Activated T-cell treated with anti-CD3 and anti-CD28 coated beads for 4 hours (primary cell): ENCODE measurements at regions not wholly inside any gene's neighbourhood (a gene's known extent, or its start where the extent isn't known, plus 50 kb on each side); places are given as distances from the start of the nearest gene placed in this dataset.
A peak's percentile ranks its signal among the peaks of the same experiment; 100 is the strongest.

Source experiments
- DNase-seq: peaks from one replicate; pipeline ENCODE4 v3.0.0-alpha.2; 2020

DNA sequence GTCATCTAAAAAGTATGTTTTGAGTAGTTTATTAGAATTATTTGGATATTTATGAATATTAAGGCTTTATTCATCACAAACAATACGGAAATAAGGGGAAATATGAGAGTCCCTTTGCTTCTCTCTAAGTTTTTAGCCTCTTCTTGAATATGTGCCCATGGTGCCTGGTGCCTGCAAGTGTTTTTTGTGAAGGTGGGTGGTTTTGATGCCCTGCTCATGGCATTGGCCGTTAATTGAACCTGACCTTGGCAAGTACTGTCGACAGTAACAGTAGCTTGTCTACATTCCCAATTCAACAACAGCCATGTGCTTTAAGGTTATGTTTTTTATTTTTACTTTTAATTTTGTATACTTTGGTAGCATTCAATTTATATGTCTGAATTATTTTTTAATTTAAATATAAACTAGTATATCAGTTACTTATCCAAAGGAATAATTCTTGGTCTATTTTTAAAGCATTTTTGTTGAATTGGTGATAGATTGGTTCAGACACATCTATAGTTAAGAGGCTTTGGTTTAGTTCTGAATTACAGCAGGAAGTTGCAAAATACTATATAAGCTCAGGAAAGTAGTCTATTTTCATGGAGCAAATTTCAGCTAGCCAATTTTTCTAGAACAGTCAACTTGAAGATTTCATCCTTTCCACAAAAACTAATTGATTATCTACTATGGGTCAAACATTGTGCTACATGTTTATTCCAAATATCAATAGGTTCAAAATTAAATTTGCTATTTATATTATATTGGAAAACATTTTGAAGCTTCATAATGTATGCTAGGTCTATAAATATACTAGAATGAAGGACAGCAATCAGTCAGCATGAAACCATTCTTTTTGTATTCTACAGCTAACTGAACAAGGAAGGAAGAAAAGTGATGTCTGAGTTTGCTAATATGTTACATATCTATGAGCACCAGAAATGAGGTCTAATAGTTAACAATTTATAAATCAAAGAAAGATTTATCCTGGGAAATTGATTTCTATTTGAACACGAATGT, 184.4 kb downstream of the MRPL39 start:
- no peak for DNase-seq

DNA sequence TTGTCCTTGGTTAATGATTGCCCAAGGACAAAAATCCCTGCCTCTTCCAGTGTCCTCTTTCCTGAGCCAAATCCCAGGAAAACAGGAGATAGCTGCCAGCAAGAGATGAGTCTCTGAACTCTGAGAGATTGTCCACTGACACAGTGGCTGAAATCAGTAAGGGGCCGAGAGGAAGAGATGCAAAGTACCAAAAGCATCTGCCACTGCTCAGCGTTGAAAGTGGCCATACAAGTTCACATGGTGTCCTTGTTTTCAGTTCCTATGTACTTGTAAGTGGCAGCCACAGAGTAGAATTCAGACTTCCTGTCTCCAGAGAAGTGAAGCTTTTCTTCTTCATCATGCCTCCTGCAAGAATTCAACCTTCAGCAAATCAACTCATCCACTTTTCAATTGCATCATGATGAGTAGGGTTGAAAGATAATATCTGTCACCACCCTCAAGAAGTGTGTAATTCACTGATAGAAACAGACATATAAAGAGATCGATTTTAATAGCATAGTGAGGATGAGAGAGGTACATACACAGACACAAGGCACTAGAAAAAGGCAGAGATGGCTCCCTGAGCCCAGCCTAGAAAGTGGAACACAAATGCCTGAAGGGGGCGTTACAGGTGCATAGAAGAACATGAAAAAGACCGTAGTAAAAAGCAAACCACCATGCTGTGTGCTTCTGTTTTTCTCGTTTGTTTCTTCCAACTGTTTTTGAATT, 185.8 kb downstream of the MRPL39 start:
- peak; percentile 56 for DNase-seq

DNA sequence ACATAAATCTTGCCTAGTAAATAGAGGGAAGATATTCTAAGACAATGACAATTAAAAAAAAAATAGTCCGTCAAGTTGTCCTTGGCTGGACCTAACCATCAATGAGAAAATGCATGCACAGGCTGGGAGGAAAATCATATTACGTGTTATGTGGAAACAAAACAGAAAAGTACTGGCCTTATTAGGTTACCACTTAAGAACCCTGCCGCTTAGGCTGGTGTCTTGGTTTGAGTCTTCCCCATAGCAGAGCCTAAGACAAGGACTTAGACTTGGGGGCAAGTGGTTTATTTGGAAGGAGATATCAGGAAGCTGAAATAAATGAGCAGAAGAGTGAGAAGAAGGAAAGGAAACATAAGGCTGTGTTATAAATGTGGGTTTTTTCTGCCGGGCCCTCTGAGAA, 186.4 kb downstream of the MRPL39 start:
- no peak for DNase-seq

DNA sequence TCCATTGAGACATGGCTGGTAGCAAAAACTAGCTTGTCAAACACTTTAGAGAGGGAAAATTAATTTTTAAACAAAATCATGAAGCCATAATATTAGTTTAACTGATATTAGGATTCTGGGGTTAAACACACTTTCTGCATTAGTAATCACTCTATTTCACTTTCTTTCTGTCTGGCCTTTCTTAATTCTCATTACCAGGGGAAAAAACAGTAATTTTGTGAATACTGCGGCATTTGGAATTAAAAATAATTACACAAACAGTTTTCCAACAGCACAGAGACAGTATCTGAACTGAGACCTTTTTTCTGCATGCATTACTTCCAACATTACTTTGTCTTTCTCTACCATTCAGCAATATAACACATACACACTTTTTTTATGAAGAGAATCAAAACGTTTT, 190.6 kb downstream of the MRPL39 start:
- no peak for DNase-seq

DNA sequence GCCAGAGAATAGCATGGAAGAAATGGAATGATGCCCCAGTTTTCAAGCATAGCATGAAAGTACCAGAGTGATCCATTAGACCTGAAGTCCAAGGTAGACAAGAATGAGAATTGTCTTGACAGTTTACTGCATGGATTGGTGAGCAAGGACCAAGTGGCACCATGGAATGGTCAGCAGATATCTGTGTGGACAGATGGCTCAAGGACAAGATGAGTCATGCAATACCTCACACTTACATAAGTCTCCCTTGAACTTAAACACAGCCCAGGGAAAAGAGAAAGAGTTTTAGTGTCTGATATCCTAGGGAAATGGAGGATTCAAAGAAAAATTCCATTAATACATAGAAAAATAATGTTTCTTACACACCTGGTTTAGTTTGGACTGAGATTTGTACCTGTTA, 195.2 kb downstream of the MRPL39 start:
- DNase-seq, result no peak

DNA sequence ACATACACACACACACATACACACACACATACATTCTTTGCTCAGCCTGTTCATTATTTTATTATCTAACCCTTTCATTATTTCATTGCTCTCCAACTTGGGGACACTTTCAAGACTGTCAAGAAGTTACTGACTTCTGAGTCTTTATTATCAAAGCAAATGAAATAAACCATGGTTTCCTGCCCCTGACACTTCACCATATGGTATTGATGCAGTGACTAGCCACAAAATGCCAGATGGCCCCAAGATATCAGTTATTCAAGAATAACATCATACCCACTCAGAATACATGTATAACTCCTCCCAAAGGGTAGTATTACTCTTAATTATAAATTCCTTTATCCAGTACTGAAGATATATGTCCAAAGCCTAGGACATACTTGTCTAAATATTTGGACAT, 197.3 kb downstream of the MRPL39 start:
- no peak for DNase-seq

DNA sequence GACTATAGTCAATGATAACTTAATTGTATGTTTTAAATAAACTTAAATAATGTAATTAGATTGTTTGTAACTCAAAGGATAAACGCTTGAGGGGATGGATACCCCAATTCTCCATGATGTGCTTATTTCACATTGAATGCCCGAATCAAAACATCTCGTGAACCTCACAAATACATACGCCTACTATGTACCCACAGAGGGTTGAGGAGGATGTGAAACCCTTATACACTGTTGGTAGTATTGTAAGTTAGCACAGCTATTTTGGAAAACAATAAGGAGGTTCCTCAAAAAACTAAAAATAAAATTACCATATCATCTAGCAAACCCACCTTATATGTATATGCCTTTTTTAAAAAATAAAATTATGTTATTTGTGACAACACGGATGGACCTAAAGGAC, 198.6 kb downstream of the MRPL39 start:
- DNase-seq, result no peak

DNA sequence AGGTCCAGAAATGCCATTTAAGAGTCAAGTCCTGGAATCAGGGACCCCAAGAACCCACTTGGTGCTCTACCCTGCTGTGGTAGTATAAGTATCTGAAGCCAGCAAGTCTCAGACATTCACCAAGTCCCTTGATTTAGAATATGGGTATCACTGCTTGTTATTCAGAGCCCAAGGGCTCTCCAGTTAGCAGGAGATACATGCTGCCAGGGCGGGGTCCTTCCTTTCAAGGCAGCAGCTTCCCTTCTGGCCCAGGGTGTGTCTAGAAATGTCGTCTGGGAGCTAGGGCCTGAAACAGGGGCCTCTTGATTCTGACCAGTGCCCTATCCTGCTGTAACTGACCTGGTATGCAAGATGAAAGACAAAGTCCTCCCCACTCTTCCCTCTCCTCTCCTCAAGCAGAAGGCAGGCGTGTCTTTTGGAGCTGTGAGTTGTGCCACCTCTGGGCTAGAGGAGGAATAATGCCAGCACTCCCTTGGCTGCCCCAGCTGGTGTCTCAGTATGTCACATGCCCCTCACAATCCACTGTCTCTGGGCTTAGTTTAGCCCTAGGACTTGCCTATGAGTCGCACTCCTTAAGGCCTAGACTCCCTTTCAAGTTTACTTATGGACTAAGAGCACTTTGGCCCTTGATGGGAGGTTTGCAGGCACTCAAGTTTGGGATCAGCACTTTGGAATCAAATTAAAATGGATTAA, 200.2 kb downstream of the MRPL39 start:
- no peak for DNase-seq

DNA sequence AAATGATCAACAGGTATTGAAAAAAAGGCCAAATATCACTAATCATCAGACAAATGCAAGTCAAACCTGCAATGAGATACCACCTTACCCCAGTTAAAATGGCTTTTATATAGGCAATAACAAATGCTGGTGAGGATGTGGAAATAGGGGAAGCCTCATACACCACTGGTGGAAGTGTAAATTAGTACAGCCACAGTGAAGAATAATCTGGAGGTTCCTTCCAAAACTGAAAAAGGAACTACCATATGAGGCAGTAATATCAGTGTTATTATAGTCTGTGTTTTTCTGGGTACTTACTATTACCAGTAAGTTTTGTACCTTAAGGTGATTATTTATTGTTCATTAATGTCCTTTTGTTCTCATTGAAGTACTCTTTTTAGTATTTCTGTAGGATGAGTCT, 201.3 kb downstream of the MRPL39 start:
- DNase-seq, result no peak

DNA sequence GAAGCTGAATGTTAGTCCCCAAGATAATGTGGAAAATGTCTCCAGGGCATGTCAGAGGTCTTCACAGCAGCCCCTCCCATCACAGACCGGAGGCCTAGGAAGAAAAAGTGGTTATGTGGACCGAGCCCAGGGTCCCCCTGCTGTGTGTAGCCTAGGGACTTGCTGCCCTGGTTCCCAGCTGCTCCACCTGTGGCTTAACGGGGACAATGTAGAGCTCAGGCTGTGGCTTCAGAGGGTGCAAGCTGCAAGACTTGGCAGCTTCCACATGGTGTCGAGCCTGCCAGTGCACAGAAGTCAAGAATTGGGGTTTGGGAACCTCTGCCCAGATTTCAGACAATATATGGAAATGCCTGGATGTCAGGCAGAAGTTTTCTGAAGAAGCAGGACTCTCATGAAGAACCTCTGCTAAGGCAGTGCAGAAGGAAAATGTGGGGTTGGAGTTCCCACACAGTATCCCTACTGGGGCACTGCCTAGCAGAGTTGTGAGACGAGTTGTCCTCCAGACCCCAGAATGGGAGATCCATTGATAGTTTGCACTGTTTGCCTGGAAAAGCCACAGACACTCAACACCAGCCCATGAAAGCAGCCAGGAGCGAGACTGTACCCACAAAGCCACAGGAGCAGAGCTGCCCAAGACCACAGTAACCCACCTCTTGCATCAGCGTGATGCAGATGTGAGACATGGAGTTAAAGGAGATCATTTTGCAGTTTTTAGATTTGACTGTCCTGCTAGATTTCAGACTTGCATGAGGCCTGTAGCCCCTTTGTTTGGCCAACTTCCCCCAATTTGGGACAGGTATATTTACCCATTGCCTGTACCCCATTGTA, 204.9 kb downstream of the MRPL39 start:
- DNase-seq, result no peak

DNA sequence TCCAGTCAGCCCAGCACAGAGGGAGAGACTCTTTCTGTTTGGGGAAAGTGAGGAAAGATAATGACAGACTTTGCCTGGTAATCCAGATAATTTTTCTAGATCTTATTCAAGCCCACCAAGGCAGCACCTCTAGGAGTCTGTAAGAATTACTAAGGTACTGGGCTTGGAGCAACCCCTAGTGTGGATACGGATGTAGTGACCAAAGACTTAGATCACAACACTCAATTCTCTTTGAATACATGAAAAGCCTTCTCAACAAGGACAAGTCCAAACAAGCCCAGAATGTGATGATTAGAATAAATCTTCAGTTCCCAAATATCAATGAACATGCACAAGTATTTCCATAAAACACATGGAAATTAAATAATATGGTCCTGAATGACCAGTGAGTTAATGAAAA, 206.9 kb downstream of the MRPL39 start:
- no peak for DNase-seq

DNA sequence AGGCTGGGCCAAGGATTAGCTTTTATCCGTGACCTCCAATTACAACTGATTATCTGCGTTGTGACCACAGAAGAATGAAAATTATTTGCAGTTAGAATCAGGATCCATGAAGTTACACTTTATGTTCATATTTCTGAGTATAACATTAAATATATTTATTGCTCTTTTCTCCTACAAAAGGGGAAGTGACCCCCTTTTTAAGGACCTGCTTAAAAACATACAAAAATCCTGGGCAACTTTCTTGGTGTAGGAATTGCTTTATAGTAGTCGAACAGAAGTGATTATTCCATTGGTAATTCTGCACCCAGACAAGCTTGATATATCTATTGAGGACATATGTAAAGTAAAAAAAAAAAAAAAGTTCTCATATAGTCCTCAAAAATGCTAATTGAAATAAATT, 208.7 kb downstream of the MRPL39 start:
- DNase-seq, result no peak

DNA sequence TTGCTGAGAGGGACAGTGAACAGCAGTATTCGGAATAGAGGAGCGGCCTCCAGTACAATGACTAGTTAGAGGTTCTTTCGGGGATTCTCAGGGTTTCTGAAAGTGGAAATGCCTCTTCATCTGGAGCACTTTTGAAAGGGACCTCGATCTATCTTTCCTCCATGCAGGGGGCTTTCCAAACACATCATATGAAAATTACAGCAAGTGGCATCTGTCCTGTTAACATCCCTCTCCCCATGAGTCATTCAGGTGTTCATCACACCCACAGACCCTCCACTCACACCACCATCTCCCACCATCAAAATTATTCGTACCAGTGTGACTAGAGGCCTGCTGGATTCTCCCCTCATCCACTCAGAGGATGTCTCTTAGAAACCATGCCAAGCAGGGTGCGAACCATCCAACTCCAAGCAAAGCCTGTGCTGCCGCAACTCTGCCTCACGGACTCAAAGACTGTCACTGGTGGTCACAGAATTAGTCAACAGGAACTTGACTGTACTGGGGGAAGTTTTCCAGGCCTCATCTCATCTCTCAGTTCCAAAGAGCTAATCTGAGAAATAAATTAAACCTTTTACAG, 211.1 kb downstream of the MRPL39 start:
- DNase-seq, result peak; percentile 6

DNA sequence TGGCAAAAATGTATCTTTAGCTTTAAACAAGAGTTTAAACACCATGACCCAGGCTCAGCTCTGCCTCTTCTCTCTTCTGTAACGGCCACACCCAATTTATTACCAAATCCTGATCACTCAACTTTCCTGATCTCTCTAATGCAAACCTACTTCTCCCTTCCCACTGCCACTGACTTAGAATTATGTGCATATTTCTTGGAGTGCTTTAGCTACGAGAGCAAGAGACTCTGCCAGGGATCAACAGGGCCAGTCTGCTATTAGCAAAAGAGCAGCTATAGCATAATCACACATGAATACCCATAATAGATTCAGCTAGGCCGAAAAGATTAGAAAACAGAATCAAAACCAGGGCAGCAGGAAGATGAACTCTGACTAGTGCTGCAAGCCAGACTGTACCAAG, 215.5 kb downstream of the MRPL39 start:
- DNase-seq, result no peak

DNA sequence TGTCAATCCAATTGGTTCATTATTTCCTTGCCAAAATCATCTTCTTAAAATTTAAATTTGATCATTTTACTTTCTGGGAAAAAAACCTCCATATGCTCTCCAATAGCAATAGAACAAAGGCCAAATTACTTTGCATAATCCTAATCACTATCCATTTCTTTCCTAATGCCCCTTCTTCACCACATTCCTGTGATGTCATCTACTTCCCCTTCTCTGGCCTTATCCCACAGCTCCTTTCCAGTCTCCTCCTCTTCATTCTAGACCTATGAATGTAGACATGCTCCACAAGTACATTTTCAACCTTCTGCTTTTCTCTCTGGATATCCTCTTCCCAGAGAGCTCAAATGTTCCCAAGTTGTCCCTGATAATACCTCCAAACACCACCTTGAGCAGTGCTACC, 216.6 kb downstream of the MRPL39 start:
- DNase-seq, result no peak

DNA sequence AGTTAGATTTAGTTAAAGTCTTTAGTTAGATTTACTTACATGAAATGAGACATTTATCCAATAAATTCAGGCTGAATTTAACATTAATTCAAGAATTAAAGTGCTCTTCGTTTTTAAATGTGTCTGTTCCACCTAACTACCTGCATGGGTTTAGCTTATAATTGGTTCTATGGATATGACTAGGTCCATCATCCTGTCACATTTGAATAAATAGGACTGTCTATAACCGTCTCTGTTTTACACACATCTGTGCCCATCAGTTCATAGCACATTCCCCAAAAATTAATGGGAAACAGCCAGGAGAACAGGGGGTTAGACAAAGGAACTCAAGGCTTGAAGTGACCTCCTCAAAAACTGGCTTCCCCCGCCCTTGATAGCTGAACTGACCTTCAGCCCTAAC, 219.6 kb downstream of the MRPL39 start:
- no peak for DNase-seq

DNA sequence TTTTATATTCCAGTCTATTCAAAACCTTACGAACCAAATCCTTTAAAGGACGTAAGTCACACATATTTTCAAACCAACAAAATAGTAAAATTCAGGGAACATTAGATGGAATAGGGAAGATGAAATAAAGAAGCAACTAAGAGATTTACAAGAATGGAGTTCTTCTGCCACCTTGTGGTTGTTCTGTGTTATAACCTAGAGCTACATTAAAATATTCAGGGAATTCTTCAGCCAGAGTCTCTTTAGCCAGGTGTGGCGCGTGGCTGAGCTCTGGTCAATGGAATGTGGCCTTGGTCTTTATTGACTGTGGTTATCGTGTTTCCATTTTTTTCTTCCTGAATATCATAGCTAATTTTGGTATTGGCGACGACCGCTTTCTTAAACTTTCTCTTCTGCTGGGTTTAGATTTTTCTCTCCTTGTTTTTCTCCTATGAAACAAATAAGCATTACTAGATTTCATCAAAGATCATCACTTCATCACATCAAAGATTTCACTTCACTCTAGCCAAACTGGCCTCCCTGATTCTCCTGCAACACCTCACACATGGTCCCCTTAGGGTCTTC, 221.3 kb downstream of the MRPL39 start:
- no peak for DNase-seq

DNA sequence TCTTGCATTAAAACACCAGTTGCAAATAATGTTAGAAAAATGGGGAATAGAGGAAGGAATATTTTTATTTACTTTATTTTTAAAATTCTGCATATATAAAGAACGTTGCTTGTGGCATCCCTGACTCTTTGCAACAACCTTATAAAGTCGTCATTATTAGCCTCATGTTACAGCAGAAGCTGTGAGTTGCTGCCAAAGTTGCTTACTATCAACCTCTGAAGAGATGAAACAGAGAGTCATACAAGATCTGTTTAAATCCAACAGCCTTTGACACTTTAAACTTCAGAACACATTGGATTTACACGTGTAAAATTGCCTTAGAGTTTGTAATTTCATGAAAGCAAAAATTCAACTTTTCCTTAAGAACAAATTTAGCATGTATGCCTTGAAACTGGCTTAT, 221.9 kb downstream of the MRPL39 start:
- no peak for DNase-seq

DNA sequence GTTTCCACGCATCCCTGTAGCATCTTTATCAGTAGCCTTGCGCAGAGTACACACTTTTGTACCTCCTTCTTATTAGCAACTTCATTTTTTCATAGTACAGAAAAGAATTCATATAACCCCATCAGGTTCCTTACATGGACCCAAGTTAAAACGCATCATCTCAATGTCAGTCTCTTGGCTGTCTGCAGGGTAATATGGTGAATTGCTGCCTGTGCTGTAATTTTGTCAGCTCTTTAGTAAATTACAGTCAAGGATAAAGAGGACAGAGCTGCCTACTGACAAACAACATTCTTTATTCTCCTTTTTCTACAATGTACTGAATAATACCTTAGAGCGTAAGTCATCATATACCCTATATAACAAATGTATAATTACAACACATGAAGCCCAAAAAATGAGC, 222.5 kb downstream of the MRPL39 start:
- DNase-seq, result no peak

DNA sequence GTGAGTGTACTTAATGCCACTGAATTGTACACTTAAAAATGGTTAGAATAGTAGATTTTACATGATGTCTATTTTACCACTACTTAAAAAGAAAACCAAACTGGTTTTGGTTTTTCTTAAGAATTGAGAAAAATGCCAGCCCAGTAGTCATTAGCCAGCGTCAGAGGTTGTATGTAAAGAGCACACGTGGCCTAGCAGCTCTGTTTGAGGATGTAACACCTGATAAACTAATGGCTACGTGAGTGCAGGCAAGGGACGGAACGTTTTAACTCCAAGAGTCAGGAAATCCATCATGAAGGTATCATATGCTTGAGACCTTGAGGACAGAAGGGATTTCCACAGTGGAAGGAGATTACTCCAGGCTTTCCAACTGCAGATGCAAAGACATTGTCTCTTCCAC, 223.7 kb downstream of the MRPL39 start:
- DNase-seq, result no peak

DNA sequence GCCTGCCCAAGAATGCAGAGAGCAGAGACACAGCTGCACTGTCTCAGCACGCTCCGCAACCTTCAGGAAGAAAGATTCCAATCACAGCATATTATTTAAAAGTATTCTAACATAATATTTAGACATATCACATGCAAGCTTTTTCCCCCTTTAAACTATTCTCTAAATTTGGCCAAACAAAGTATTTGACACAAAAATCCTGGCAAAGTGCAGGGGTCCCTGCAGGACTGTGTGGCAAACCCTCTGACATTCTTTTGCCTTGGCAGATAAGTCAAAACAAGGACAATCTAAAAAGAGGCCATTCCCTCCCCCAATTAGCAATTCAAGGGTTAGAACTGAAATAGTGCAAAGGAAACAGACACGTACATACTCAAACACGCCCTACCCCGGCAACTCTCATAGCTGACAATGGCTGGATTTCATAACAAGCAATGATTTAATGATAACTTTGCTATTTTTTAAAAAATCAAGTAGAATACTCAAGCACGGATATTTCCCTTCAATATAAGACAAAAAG, 225.3 kb downstream of the MRPL39 start:
- DNase-seq, result no peak

DNA sequence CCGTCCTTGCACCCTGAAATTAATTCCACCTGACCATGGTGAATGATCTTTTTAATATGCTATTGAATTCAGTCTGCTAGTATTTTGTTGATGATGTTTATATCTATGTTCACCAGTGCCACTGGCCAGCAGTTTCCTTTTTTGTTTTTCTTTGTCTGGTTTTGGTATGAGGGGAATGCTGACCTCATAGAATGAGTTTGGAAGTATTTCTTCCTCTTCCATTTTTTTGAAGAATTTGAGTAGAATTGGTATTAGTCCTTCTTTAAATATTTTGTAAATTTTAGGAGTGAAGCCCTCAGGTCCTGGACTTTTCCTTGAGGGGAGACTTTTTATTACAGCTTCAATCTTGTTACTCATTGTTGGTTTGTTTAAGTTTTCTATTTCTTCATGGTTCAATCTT, 231.6 kb downstream of the MRPL39 start:
- DNase-seq, result no peak
